Fibroblast of upper back skin (primary cell): ENCODE measurements at regions not wholly inside any gene's neighbourhood (a gene's known extent, or its start where the extent isn't known, plus 50 kb on each side); places are given as distances from the start of the nearest gene placed in this dataset.

Experiments used
- DNase-seq: peaks from one replicate; pipeline ENCODE4 v3.0.0-alpha.2; 2013

- no peak for DNase-seq
These were observed 379.5 kb upstream of the SULF2 start for GRCh38 chr20:48164566-48165400.

- no peak for DNase-seq
These were observed 378.8 kb upstream of the SULF2 start for GRCh38 chr20:48164034-48164433.

- DNase-seq = no peak
These were observed 378.2 kb upstream of the SULF2 start for GRCh38 chr20:48163505-48163904.

GRCh38 chr20:48162621-48163020, 377.3 kb upstream of the SULF2 start:
- DNase-seq = no peak

- DNase-seq = no peak
These were observed 374.1 kb upstream of the SULF2 start for GRCh38 chr20:48159145-48160008.

- DNase-seq = peak; percentile 22
These were observed 372.7 kb upstream of the SULF2 start for GRCh38 chr20:48158014-48158413.

GRCh38 chr20:48156951-48157700, 371.8 kb upstream of the SULF2 start:
- DNase-seq = no peak

GRCh38 chr20:48156521-48156920, 371.2 kb upstream of the SULF2 start:
- no peak for DNase-seq

GRCh38 chr20:48155268-48155667, 370.0 kb upstream of the SULF2 start:
- DNase-seq = no peak

- DNase-seq = no peak
These were observed 368.9 kb upstream of the SULF2 start for GRCh38 chr20:48154040-48154765.

- no peak for DNase-seq
These were observed 368.2 kb upstream of the SULF2 start for GRCh38 chr20:48153523-48153922.

- no peak for DNase-seq
These were observed 367.8 kb upstream of the SULF2 start for GRCh38 chr20:48153103-48153502.

- DNase-seq = no peak
These were observed 365.3 kb upstream of the SULF2 start for GRCh38 chr20:48150568-48150967.

GRCh38 chr20:48149902-48150301, 364.6 kb upstream of the SULF2 start:
- DNase-seq = no peak

GRCh38 chr20:48148916-48149672, 363.8 kb upstream of the SULF2 start:
- no peak for DNase-seq

GRCh38 chr20:48148020-48148419, 362.7 kb upstream of the SULF2 start:
- no peak for DNase-seq

- no peak for DNase-seq
These were observed 362.0 kb upstream of the SULF2 start for GRCh38 chr20:48147311-48147710.

- DNase-seq = no peak
These were observed 361.6 kb upstream of the SULF2 start for GRCh38 chr20:48146877-48147276.

GRCh38 chr20:48146308-48146707, 361.0 kb upstream of the SULF2 start:
- no peak for DNase-seq

GRCh38 chr20:48143435-48144081, 358.3 kb upstream of the SULF2 start:
- peak; percentile 29 for DNase-seq

GRCh38 chr20:48142516-48142773, 357.2 kb upstream of the SULF2 start:
- no peak for DNase-seq
